ENCODE measurements at regions not wholly inside any gene's neighbourhood (a gene's known extent, or its start where the extent isn't known, plus 50 kb on each side); places are given as distances from the start of the nearest gene placed in this dataset.
A peak's percentile ranks its signal among the peaks of the same experiment; 100 is the strongest.

DNA sequence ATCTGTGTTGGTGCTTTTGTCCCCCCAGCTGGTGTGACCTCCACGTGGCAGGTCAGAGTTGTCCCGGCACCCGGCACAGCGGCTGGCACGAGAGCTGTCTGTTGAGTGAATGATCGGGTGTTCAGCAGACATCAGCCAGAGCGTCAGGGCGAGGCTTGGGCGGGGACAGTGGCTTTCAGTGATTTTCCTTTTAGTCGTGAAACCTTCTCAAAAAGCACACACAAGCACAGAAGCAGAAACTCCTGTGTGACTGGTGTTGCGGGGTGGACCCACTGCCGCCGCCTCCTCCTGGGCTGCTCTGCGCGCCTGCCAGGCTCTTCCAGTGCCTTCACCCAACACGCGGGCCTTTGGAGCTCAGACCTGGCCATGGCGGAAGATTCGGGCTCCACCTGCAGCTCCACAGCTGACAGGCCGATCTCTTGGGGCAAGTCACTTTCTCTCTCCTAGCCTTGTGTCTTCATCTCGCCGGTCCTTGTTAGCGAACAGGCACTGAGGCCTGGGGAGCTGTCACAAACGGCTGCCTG lies 51.4 kb upstream of the HGFAC start:
- Histone ChIP-seq H3K27ac (peak overlapping the region in 1 of 4 donors; percentile 76), H3K4me3 (no peak overlapping the region), H3K4me1 (peaks cover 0 to 33% (median 28%) of the 10 kb centered on the region in 4 donors), H3K27me3 (no peaks in the 10 kb centered on the region), H3K9me3 (no peaks in the 10 kb centered on the region), H3K36me3 (no peaks in the 10 kb centered on the region)
- DNase-seq: peak; percentile 58
- TF ChIP-seq POLR2AphosphoS5 (IDR thresholded peaks at IDR 0.05): no peak
- TF ChIP-seq POLR2A (IDR thresholded peaks at IDR 0.05): no peak
- TF ChIP-seq, protein P1, sequence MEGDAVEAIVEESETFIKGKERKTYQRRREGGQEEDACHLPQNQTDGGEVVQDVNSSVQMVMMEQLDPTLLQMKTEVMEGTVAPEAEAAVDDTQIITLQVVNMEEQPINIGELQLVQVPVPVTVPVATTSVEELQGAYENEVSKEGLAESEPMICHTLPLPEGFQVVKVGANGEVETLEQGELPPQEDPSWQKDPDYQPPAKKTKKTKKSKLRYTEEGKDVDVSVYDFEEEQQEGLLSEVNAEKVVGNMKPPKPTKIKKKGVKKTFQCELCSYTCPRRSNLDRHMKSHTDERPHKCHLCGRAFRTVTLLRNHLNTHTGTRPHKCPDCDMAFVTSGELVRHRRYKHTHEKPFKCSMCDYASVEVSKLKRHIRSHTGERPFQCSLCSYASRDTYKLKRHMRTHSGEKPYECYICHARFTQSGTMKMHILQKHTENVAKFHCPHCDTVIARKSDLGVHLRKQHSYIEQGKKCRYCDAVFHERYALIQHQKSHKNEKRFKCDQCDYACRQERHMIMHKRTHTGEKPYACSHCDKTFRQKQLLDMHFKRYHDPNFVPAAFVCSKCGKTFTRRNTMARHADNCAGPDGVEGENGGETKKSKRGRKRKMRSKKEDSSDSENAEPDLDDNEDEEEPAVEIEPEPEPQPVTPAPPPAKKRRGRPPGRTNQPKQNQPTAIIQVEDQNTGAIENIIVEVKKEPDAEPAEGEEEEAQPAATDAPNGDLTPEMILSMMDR (IDR thresholded peaks at IDR 0.05): no peak
- TF ChIP-seq EP300 (IDR thresholded peaks at IDR 0.05): no peak
- 87% methylated on average over 24 of the region's 24 CpGs for WGBS, 2 donors
- intact Hi-C loops (cut with DNase I): no loop called here

DNA sequence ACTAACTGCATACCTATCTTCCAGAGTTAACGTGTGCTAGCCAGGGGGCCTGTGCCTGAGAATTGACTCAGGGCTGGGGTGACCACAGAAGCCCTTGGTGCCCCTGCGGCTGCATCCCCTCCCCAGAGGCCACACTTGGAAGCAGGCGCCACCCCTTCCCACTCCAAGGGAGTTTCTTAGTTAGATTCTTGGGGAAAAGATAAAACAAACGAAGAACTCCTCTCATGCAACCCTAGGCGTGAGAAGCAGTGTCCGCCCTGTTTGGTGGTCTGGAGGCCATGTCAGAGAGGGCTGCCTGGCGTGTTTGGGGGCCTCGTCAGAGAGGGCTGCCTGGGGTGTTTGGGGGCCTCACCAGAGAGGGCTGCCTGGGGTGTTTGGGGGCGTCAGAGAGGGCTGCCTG lies 50.3 kb upstream of the HGFAC start:
- Histone ChIP-seq H3K4me1 (peaks cover 0 to 30% (median 24%) of the 10 kb centered on the region in 4 donors), H3K27me3 (no peaks in the 10 kb centered on the region), H3K27ac (no peak overlapping the region), H3K9me3 (no peaks in the 10 kb centered on the region), H3K4me3 (no peak overlapping the region), H3K36me3 (no peaks in the 10 kb centered on the region)
- peak; percentile 41 for DNase-seq
- intact Hi-C loops (cut with DNase I): no loop called here
- TF ChIP-seq POLR2AphosphoS5 (IDR thresholded peaks at IDR 0.05) (no peak), EP300 (IDR thresholded peaks at IDR 0.05) (no peak), POLR2A (IDR thresholded peaks at IDR 0.05) (no peak)
- TF ChIP-seq, protein P1 (IDR thresholded peaks at IDR 0.05): no peak
- 89 to 91% methylated on average over 9 of the region's 9 CpGs for WGBS, 2 donors
